ENCODE measurements at regions not wholly inside any gene's neighbourhood (a gene's known extent, or its start where the extent isn't known, plus 50 kb on each side); places are given as distances from the start of the nearest gene placed in this dataset.

DNA sequence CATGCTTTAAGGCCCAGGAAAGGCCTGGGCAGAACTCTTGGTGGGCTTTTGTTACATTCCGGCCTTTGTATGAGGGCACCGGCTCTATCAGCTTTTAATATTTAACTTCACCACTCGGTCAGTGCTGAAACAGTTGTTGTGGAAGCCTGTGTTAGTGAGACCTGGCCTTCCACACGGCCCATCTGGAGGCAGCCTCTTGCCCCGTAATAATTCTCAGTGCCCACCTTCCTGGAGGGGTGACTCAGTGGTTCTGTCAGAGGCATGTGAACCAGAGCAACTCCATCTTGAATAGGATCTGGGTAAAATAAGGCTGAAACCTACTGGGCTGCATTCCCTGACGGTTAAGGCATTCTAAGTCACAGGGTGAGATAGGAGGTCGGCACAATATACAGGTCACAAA lies 162.0 kb upstream of the STS start:
- Histone ChIP-seq H3K4me3 (no peak overlapping the region), H3K36me3 (ENCODE audit: low read depth) (no peaks in the 10 kb centered on the region), H3K27me3 (ENCODE audit: insufficient read depth, low read depth) (no peaks in the 10 kb centered on the region), H4K20me1 (ENCODE audit: insufficient read depth) (no peaks in the 10 kb centered on the region), H3K27ac (no peak overlapping the region), H3K4me1 (replicated peaks; ENCODE audit: insufficient read depth) (no peaks in the 10 kb centered on the region), H3K4me2 (no peak overlapping the region), H3F3A (ENCODE audit: insufficient read depth, low read depth) (no peaks in the 10 kb centered on the region), H3K79me2 (ENCODE audit: low read depth) (no peaks in the 10 kb centered on the region), H2AFZ (no peak overlapping the region), H3K9me2 (ENCODE audit: insufficient read depth) (no peaks in the 10 kb centered on the region), H3K9me3 (ENCODE audit: insufficient read depth, low read depth) (no peaks in the 10 kb centered on the region)
- no peak for DNase-seq
- BruUV-seq (replicated peaks) = no TSS peak
- ChIA-PET CTCF (no interaction called here), POLR2A (ENCODE audit: unreplicated experiment) (no interaction called here)
- intact Hi-C loops (cut with micrococcal nuclease; ENCODE audit: unreplicated experiment) = no loop called here
- TF ChIP-seq, protein P1, sequence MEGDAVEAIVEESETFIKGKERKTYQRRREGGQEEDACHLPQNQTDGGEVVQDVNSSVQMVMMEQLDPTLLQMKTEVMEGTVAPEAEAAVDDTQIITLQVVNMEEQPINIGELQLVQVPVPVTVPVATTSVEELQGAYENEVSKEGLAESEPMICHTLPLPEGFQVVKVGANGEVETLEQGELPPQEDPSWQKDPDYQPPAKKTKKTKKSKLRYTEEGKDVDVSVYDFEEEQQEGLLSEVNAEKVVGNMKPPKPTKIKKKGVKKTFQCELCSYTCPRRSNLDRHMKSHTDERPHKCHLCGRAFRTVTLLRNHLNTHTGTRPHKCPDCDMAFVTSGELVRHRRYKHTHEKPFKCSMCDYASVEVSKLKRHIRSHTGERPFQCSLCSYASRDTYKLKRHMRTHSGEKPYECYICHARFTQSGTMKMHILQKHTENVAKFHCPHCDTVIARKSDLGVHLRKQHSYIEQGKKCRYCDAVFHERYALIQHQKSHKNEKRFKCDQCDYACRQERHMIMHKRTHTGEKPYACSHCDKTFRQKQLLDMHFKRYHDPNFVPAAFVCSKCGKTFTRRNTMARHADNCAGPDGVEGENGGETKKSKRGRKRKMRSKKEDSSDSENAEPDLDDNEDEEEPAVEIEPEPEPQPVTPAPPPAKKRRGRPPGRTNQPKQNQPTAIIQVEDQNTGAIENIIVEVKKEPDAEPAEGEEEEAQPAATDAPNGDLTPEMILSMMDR (conservative IDR thresholded peaks at IDR 0.05) = no peak
- no peak for TF ChIP-seq EZH2 (IDR thresholded peaks at IDR 0.05; ENCODE audit: low read depth)

DNA sequence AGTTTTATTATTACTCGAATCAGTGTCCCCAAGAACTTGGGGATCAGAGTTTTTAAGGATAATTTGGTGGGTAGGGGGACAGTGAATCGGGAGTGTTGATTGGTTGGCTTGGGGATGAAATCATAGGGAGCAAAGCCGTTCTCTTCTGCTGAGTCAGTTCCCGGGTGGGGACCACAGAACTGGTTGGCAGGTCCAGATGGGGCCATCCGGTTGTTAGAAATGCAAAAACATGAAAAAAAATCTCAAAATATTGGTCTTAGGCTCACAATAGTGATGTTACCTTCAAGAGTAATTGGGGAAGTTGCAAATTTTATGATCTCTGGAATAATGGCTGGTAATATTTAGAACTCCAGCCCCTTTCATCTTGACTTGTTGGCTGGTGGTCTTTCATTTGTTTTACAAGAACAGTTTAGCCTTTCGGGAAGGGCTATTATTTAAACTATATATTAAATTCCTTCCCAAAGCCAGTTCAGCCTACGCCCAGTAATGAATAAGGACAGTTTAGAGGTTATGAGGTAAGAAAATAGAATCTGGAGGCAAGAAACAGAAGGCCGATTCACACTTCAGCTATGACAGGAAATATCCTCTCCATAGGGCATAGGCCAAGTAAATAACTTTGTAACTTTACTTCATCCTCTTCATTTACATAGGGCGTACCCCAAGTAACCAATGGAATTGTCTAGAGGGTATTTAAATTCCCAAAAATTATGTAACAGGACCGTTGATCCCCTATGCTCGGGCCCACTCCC lies 164.1 kb upstream of the STS start:
- ChIA-PET POLR2A (ENCODE audit: unreplicated experiment) (no interaction called here), CTCF (no interaction called here)
- Histone ChIP-seq H3F3A (ENCODE audit: insufficient read depth, low read depth) (no peaks in the 10 kb centered on the region), H3K4me1 (replicated peaks; ENCODE audit: insufficient read depth) (no peaks in the 10 kb centered on the region), H3K4me2 (no peak overlapping the region), H3K9me3 (ENCODE audit: insufficient read depth, low read depth) (no peaks in the 10 kb centered on the region), H3K36me3 (ENCODE audit: low read depth) (no peaks in the 10 kb centered on the region), H4K20me1 (ENCODE audit: insufficient read depth) (no peaks in the 10 kb centered on the region), H3K9me2 (ENCODE audit: insufficient read depth) (no peaks in the 10 kb centered on the region), H3K27me3 (ENCODE audit: insufficient read depth, low read depth) (no peaks in the 10 kb centered on the region), H3K4me3 (no peak overlapping the region), H3K79me2 (ENCODE audit: low read depth) (no peaks in the 10 kb centered on the region), H3K27ac (no peak overlapping the region), H2AFZ (no peak overlapping the region)
- no peak for TF ChIP-seq EZH2 (IDR thresholded peaks at IDR 0.05; ENCODE audit: low read depth)
- TF ChIP-seq, protein P1 (conservative IDR thresholded peaks at IDR 0.05) = no peak
- intact Hi-C loops (cut with micrococcal nuclease; ENCODE audit: unreplicated experiment) = no loop called here
- no peak for DNase-seq
- BruUV-seq (replicated peaks) = no TSS peak

DNA sequence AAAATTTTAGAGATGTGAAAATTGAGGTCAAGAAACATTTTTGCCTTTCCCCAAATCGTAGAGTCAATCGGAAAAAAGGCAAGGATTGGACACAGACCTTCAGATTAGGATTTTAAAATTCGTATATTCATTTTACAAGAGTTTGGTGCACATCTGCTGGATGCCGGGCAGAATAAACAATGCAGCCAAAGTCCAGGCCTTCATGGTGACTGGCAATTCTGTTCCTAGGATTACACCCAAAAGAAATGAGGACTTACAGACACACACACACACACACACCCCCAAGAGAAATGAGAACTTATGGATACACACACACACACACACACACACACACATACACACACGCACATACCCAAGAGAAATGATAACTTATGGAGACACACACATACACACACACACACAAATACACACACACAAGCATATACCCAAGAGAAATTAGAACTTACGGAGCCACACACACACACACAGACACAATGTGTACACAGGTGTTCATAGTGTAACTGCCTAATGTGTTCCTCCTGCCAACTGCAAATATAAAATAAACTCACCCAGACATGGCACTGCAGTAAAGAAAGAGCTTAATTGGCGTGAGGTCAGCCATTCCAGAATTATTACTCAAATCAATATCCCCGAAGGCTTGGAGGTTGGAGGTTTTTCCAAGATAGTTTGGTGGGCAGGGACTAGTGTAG lies 165.7 kb upstream of the STS start:
- H2AFZ ChIP-seq = no peak overlapping the region
- H3K27me3 ChIP-seq (ENCODE audit: insufficient read depth, low read depth) = no peaks in the 10 kb centered on the region
- H4K20me1 ChIP-seq (ENCODE audit: insufficient read depth) = no peaks in the 10 kb centered on the region
- intact Hi-C loops (cut with micrococcal nuclease; ENCODE audit: unreplicated experiment) = no loop called here
- CTCF ChIA-PET = no interaction called here
- no peak overlapping the region for H3K4me3 ChIP-seq
- H3K36me3 ChIP-seq (ENCODE audit: low read depth) = no peaks in the 10 kb centered on the region
- no TSS peak for BruUV-seq (replicated peaks)
- no peak overlapping the region for H3K4me2 ChIP-seq
- H3K79me2 ChIP-seq (ENCODE audit: low read depth) = no peaks in the 10 kb centered on the region
- no peaks in the 10 kb centered on the region for H3F3A ChIP-seq (ENCODE audit: insufficient read depth, low read depth)
- H3K9me2 ChIP-seq (ENCODE audit: insufficient read depth) = no peaks in the 10 kb centered on the region
- TF ChIP-seq, protein P1 (conservative IDR thresholded peaks at IDR 0.05) = no peak
- no peak for TF ChIP-seq EZH2 (IDR thresholded peaks at IDR 0.05; ENCODE audit: low read depth)
- no peak overlapping the region for H3K27ac ChIP-seq
- DNase-seq = no peak
- no peaks in the 10 kb centered on the region for H3K9me3 ChIP-seq (ENCODE audit: insufficient read depth, low read depth)
- no peaks in the 10 kb centered on the region for H3K4me1 ChIP-seq (replicated peaks; ENCODE audit: insufficient read depth)
- POLR2A ChIA-PET (ENCODE audit: unreplicated experiment) = no interaction called here
